K562 (cell line): ENCODE measurements at regions not wholly inside any gene's neighbourhood (a gene's known extent, or its start where the extent isn't known, plus 50 kb on each side); places are given as distances from the start of the nearest gene placed in this dataset.

Experiments used
- NFYB ChIP-seq: IDR thresholded peaks from 2 replicates; pipeline ENCODE4 v1.6.1; 2011; ENCODE audit warnings: mild to moderate bottlenecking, moderate library complexity; ENCODE audit not compliant: insufficient read length; ENCODE audit errors: extremely low read depth
- NR2C2 ChIP-seq, 2 experiments: fragments of 200-800 bp in 1 of 2; sonication (Bioruptor generic) in 1 of 2; sonication (generic) in 1 of 2; formaldehyde crosslinking in 1 of 2; IDR thresholded peaks; 2 replicates each; pipeline versions ENCODE4 v1.6.1 to v1.8.0; 2016 to 2022; ENCODE audit warnings: mild to moderate bottlenecking in 1 of 2, missing compliant biosample characterization in 1 of 2, missing genetic modification characterization in 1 of 2, missing genetic modification reagents in 1 of 2
- ZNF639 ChIP-seq, 2 experiments: fragments of 200-800 bp in 1 of 2; sonication (Bioruptor generic) in 1 of 2; sonication (generic) in 1 of 2; formaldehyde crosslinking in 1 of 2; IDR thresholded peaks in 1 of 2; conservative IDR thresholded peaks in 1 of 2; 2 replicates each; pipeline versions ENCODE4 v1.5.0 to v1.6.1; 2016 to 2020; ENCODE audit warnings: missing compliant biosample characterization in 1 of 2, missing genetic modification characterization in 1 of 2, missing genetic modification reagents in 1 of 2

GRCh38 chr13:85657942-85658341 is 141.3 kb downstream of the SLITRK6 start:
- no peak for TF ChIP-seq NFYB
- no peak for TF ChIP-seq ZNF639 (CRISPR knock-in tag; conservative IDR thresholded peaks at IDR 0.05 in 1 of 2, IDR thresholded peaks at IDR 0.05 in 1 of 2)
- TF ChIP-seq NR2C2 (CRISPR knock-in tag; IDR thresholded peaks at IDR 0.05) = no peak
- no peak for TF ChIP-seq NR2C2 (tag; IDR thresholded peaks at IDR 0.05)
